Activated CD4-positive, alpha-beta T cell treated with anti-CD3 and anti-CD28 coated beads for 36 hours (primary cell): ENCODE measurements at regions not wholly inside any gene's neighbourhood (a gene's known extent, or its start where the extent isn't known, plus 50 kb on each side); places are given as distances from the start of the nearest gene placed in this dataset.
A peak's percentile ranks its signal among the peaks of the same experiment; 100 is the strongest.

Experiments
- ATAC-seq: fragments of 200-7000 bp; cut with Tn5 transposase; one replicate; pipeline ENCODE4 v1.10.0; 2021; ENCODE audit warnings: mild to moderate bottlenecking, moderate library complexity
- CTCF ChIA-PET: fragments of 350-600 bp; sonication (Branson Sonifier 250); formaldehyde crosslinking; loops from one replicate; lab custom pipeline; 2021; ENCODE audit warnings: antibody characterized with exemption; lab: Charles Lee
- POLR2A ChIA-PET: fragments of 350-600 bp; sonication (Branson Sonifier 250); formaldehyde crosslinking; loops from one replicate; lab custom pipeline; 2021; ENCODE audit warnings: antibody characterized with exemption, inconsistent platforms; lab: Charles Lee
- DNase-seq: peaks from one replicate; pipeline ENCODE4 v3.0.0-alpha.2; 2020
- H3K27ac Mint-ChIP-seq: one replicate; pipeline ENCODE4 v1.8.0; 2021; ENCODE audit warnings: mixed read lengths
- H3K27me3 Mint-ChIP-seq: one replicate; pipeline ENCODE4 v1.8.0; 2021; ENCODE audit warnings: mixed read lengths
- H3K36me3 Mint-ChIP-seq: one replicate; pipeline ENCODE4 v1.8.0; 2021; ENCODE audit warnings: low read depth, mixed read lengths
- H3K4me1 Mint-ChIP-seq: one replicate; pipeline ENCODE4 v1.8.0; 2021; ENCODE audit warnings: mixed read lengths
- H3K4me3 Mint-ChIP-seq: one replicate; pipeline ENCODE4 v1.8.0; 2021; ENCODE audit warnings: mild to moderate bottlenecking, moderate library complexity, mixed read lengths
- H3K9me3 Mint-ChIP-seq: one replicate; pipeline ENCODE4 v1.8.0; 2021; ENCODE audit warnings: low read depth, mixed read lengths
- intact Hi-C, 2 experiments: fragments of 100-400 bp; cut with DNase I in 1 of 2; cut with micrococcal nuclease in 1 of 2; formaldehyde crosslinking; loops; one replicate each; pipeline versions ENCODE4 v1.14.2 to v1.15.1; 2022 to 2024; cut with DNase I, micrococcal nuclease

- DNase-seq (no peak), ATAC-seq (no peak)
- Mint-ChIP-seq H3K27ac (no peak overlapping the region), H3K4me3 (no peak overlapping the region), H3K9me3 (peaks cover 11% of the 10 kb centered on the region), H3K27me3 (peaks cover 4% of the 10 kb centered on the region), H3K4me1 (peaks cover 11% of the 10 kb centered on the region), H3K36me3 (peaks cover 9% of the 10 kb centered on the region)
- CTCF ChIA-PET, result interaction anchor here (0.7 to 1.3 kb wide), 2 partner anchors 12 to 929 kb away, joined by 3 read pairs; no protein-coding TSS in a partner anchor
- POLR2A ChIA-PET, result no interaction called here
- intact Hi-C loops, result no loop called here
These were observed 118.6 kb downstream of the SYF2 start for GRCh38 chr1:25113731-25114130.

- ChIA-PET CTCF (interaction anchor here (1.3 kb wide), 1 partner anchor 12 kb away, joined by 3 read pairs; no protein-coding TSS in a partner anchor), POLR2A (no interaction called here)
- intact Hi-C loops, result no loop called here
- peaks cover 5% of the 10 kb centered on the region for H3K4me1 Mint-ChIP-seq
- H3K27ac Mint-ChIP-seq, result no peak overlapping the region
- peaks cover 13% of the 10 kb centered on the region for H3K9me3 Mint-ChIP-seq
- ATAC-seq, result no peak
- peaks cover 4% of the 10 kb centered on the region for H3K27me3 Mint-ChIP-seq
- H3K36me3 Mint-ChIP-seq, result peaks cover 9% of the 10 kb centered on the region
- DNase-seq, result no peak
- H3K4me3 Mint-ChIP-seq, result no peak overlapping the region
These were observed 119.2 kb downstream of the SYF2 start for GRCh38 chr1:25113086-25113485.

- Mint-ChIP-seq H3K27me3 (peaks cover 4% of the 10 kb centered on the region), H3K36me3 (peaks cover 9% of the 10 kb centered on the region), H3K27ac (no peak overlapping the region), H3K4me3 (no peak overlapping the region), H3K9me3 (peaks cover 13% of the 10 kb centered on the region), H3K4me1 (peaks cover 2% of the 10 kb centered on the region)
- ChIA-PET CTCF (interaction anchor here (0.7 to 0.9 kb wide), 3 partner anchors 11 to 1797 kb away, joined by 3 to 4 read pairs (median 3); no protein-coding TSS in a partner anchor), POLR2A (no interaction called here)
- intact Hi-C loops, result no loop called here
- DNase-seq, result no peak
- ATAC-seq, result no peak
These were observed 119.9 kb downstream of the SYF2 start for GRCh38 chr1:25112400-25112799.

- CTCF ChIA-PET, result interaction anchor here (0.7 to 0.9 kb wide), 4 partner anchors 10 to 1797 kb away, joined by 3 to 4 read pairs (median 4); no protein-coding TSS in a partner anchor
- H3K4me1 Mint-ChIP-seq, result peaks cover 4% of the 10 kb centered on the region
These were observed 120.6 kb downstream of the SYF2 start for GRCh38 chr1:25111706-25112105.

GRCh38 chr1:25110485-25110884 is 121.8 kb downstream of the SYF2 start:
- no peak for ATAC-seq
- no peak overlapping the region for H3K4me3 Mint-ChIP-seq
- H3K27me3 Mint-ChIP-seq, result peaks cover 4% of the 10 kb centered on the region
- POLR2A ChIA-PET, result no interaction called here
- H3K27ac Mint-ChIP-seq, result no peak overlapping the region
- intact Hi-C loops, result no loop called here
- peaks cover 9% of the 10 kb centered on the region for H3K36me3 Mint-ChIP-seq
- CTCF ChIA-PET, result interaction anchor here (0.6 to 1.4 kb wide), 2 partner anchors 12 to 349 kb away, joined by 3 read pairs; no protein-coding TSS in a partner anchor
- no peak for DNase-seq
- peaks cover 14% of the 10 kb centered on the region for H3K4me1 Mint-ChIP-seq
- peaks cover 13% of the 10 kb centered on the region for H3K9me3 Mint-ChIP-seq

More at GRCh38 chr1:25111706-25112105, 120.6 kb downstream of the SYF2 start:
- DNase-seq, result no peak
- H3K4me3 Mint-ChIP-seq, result no peak overlapping the region
- H3K36me3 Mint-ChIP-seq, result peaks cover 9% of the 10 kb centered on the region
- intact Hi-C loops, result no loop called here
- no peak overlapping the region for H3K27ac Mint-ChIP-seq
- H3K27me3 Mint-ChIP-seq, result peaks cover 4% of the 10 kb centered on the region
- H3K9me3 Mint-ChIP-seq, result peaks cover 13% of the 10 kb centered on the region
- POLR2A ChIA-PET, result no interaction called here
- no peak for ATAC-seq

- H3K4me1 Mint-ChIP-seq, result peaks cover 13% of the 10 kb centered on the region
- CTCF ChIA-PET, result interaction anchor here (1.4 kb wide), 1 partner anchor 11 kb away, joined by 3 read pairs; no protein-coding TSS in a partner anchor
- DNase-seq (no peak), ATAC-seq (no peak)
- POLR2A ChIA-PET, result interaction anchor here (0.6 kb wide), 1 partner anchor 13 kb away, joined by 3 read pairs; no protein-coding TSS in a partner anchor
- H3K9me3 Mint-ChIP-seq, result peaks cover 13% of the 10 kb centered on the region
- peaks cover 9% of the 10 kb centered on the region for H3K36me3 Mint-ChIP-seq
- no peak overlapping the region for H3K4me3 Mint-ChIP-seq
- intact Hi-C loops, result no loop called here
- no peak overlapping the region for H3K27ac Mint-ChIP-seq
- peaks cover under 1% of the 10 kb centered on the region for H3K27me3 Mint-ChIP-seq
These were observed 122.3 kb downstream of the SYF2 start for GRCh38 chr1:25110036-25110435.

- Mint-ChIP-seq H3K27me3 (no peaks in the 10 kb centered on the region), H3K4me1 (peaks cover 13% of the 10 kb centered on the region), H3K9me3 (peaks cover 13% of the 10 kb centered on the region), H3K4me3 (no peak overlapping the region), H3K27ac (peak overlapping the region; percentile 20), H3K36me3 (peaks cover 9% of the 10 kb centered on the region)
- ChIA-PET POLR2A (interaction anchor here (0.6 kb wide), 1 partner anchor 13 kb away, joined by 3 read pairs; no protein-coding TSS in a partner anchor), CTCF (interaction anchor here (1.4 kb wide), 1 partner anchor 11 kb away, joined by 3 read pairs; no protein-coding TSS in a partner anchor)
- DNase-seq (no peak), ATAC-seq (no peak)
- intact Hi-C loops, result no loop called here
These were observed 122.8 kb downstream of the SYF2 start for GRCh38 chr1:25109531-25109951.

- no peak for DNase-seq
- POLR2A ChIA-PET, result no interaction called here
- no peak overlapping the region for H3K4me3 Mint-ChIP-seq
- CTCF ChIA-PET, result interaction anchor here (0.5 to 0.8 kb wide), 6 partner anchors 9 to 909 kb away, joined by 3 read pairs; no protein-coding TSS in a partner anchor
- no peak overlapping the region for H3K27ac Mint-ChIP-seq
- intact Hi-C loops, result no loop called here
- peaks cover 13% of the 10 kb centered on the region for H3K9me3 Mint-ChIP-seq
- no peaks in the 10 kb centered on the region for H3K27me3 Mint-ChIP-seq
- peaks cover 9% of the 10 kb centered on the region for H3K36me3 Mint-ChIP-seq
- ATAC-seq, result no peak
- peaks cover 13% of the 10 kb centered on the region for H3K4me1 Mint-ChIP-seq
These were observed 124.7 kb downstream of the SYF2 start for GRCh38 chr1:25107643-25108010.

GRCh38 chr1:25106976-25107642 is 125.2 kb downstream of the SYF2 start:
- no peak for DNase-seq
- Mint-ChIP-seq H3K27me3 (no peaks in the 10 kb centered on the region), H3K4me1 (peaks cover 13% of the 10 kb centered on the region), H3K27ac (no peak overlapping the region), H3K36me3 (peaks cover 9% of the 10 kb centered on the region), H3K9me3 (peaks cover 13% of the 10 kb centered on the region), H3K4me3 (no peak overlapping the region)
- ChIA-PET POLR2A (interaction anchor here (0.5 kb wide), 1 partner anchor 9 kb away, joined by 6 read pairs; no protein-coding TSS in a partner anchor), CTCF (interaction anchor here (0.5 to 1.3 kb wide), 8 partner anchors 9 to 909 kb away, joined by 3 read pairs; no protein-coding TSS in a partner anchor)
- intact Hi-C loops, result no loop called here
- ATAC-seq, result no peak

- POLR2A ChIA-PET, result interaction anchor here (0.5 kb wide), 1 partner anchor 9 kb away, joined by 6 read pairs; no protein-coding TSS in a partner anchor
- no peak overlapping the region for H3K27ac Mint-ChIP-seq
- ATAC-seq (peak; percentile 84), DNase-seq (peak; percentile 37)
- peaks cover 13% of the 10 kb centered on the region for H3K9me3 Mint-ChIP-seq
- intact Hi-C loops, result no loop called here
- H3K27me3 Mint-ChIP-seq, result no peaks in the 10 kb centered on the region
- H3K4me3 Mint-ChIP-seq, result no peak overlapping the region
- H3K36me3 Mint-ChIP-seq, result peaks cover 9% of the 10 kb centered on the region
- peaks cover 18% of the 10 kb centered on the region for H3K4me1 Mint-ChIP-seq
- CTCF ChIA-PET, result interaction anchor here (0.5 to 1.3 kb wide), 4 partner anchors 11 to 271 kb away, joined by 3 to 5 read pairs (median 3); no protein-coding TSS in a partner anchor
These were observed 126.0 kb downstream of the SYF2 start for GRCh38 chr1:25106352-25106751.

GRCh38 chr1:25105836-25106235 is 126.5 kb downstream of the SYF2 start:
- Mint-ChIP-seq H3K27me3 (no peaks in the 10 kb centered on the region), H3K36me3 (peaks cover 9% of the 10 kb centered on the region), H3K9me3 (peaks cover 13% of the 10 kb centered on the region), H3K27ac (no peak overlapping the region), H3K4me3 (no peak overlapping the region), H3K4me1 (peaks cover 22% of the 10 kb centered on the region)
- intact Hi-C loops, result no loop called here
- DNase-seq (no peak), ATAC-seq (no peak)
- ChIA-PET POLR2A (interaction anchor here (0.6 kb wide), 1 partner anchor 85 kb away, joined by 7 read pairs; no protein-coding TSS in a partner anchor), CTCF (interaction anchor here (1.2 to 1.3 kb wide), 3 partner anchors 11 to 257 kb away, joined by 3 to 5 read pairs (median 3); no protein-coding TSS in a partner anchor)
